IgD-negative memory B cell (primary cell): ENCODE measurements at regions not wholly inside any gene's neighbourhood (a gene's known extent, or its start where the extent isn't known, plus 50 kb on each side); places are given as distances from the start of the nearest gene placed in this dataset.

ENCODE experiments used
- H3K27ac Mint-ChIP-seq, 3 donors: one replicate each; pipeline ENCODE4 v1.8.0; 2020 to 2022; ENCODE audit warnings: mild to moderate bottlenecking in 3 of 3, mixed read lengths in 3 of 3, moderate library complexity in 1 of 3
- H3K27me3 Mint-ChIP-seq: one replicate; pipeline ENCODE4 v1.8.0; 2021; ENCODE audit warnings: mixed read lengths
- H3K36me3 Mint-ChIP-seq: one replicate; pipeline ENCODE4 v1.8.0; 2020; ENCODE audit warnings: mild to moderate bottlenecking, mixed read lengths
- H3K4me1 Mint-ChIP-seq, 3 donors: one replicate each; pipeline ENCODE4 v1.8.0; 2020 to 2022; ENCODE audit warnings: mixed read lengths in 3 of 3, mild to moderate bottlenecking in 1 of 3
- H3K4me3 Mint-ChIP-seq, 4 donors: one replicate each; pipeline ENCODE4 v1.8.0; 2020 to 2022; ENCODE audit warnings: mild to moderate bottlenecking in 4 of 4, mixed read lengths in 4 of 4, moderate library complexity in 3 of 4
- H3K9me3 Mint-ChIP-seq, 3 donors: one replicate each; pipeline ENCODE4 v1.8.0; 2020 to 2021; ENCODE audit warnings: mixed read lengths in 3 of 3, mild to moderate bottlenecking in 1 of 3

DNA sequence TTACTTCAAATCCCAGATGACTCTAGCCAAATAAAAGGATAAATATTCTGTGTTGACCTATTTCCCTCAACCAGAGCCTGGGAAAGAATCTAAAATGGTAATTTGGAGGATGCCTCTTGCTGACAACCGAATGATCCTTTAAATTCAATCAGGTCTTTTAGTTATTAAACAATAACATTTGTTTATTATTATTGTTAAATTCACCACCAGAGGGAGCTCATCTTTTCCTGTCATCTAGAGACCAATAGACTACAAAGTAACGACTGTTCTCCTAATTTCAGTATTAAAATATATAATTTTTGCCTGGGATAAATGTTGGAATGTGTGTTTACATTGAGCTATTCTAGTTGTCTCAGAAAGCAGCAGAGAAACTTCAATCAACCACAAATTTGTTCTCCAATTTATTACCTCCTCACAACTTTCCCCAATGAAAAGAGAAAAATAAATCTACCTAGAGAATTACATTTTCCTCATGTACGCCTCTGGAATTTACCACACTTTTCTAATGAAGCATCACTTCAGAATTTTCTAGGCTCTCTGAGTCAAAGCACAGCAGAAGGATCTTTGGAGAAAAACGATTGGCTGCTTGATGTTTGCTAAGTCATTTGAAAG is 142.7 kb downstream of the SCG2 start:
- no peak overlapping the region for H3K4me3 Mint-ChIP-seq
- no peak overlapping the region for H3K27ac Mint-ChIP-seq
- H3K27me3 Mint-ChIP-seq: no peaks in the 10 kb centered on the region
- H3K36me3 Mint-ChIP-seq: no peaks in the 10 kb centered on the region
- no peaks in the 10 kb centered on the region for H3K4me1 Mint-ChIP-seq
- H3K9me3 Mint-ChIP-seq: peaks cover 0 to 4% (median 0%) of the 10 kb centered on the region in 3 donors

DNA sequence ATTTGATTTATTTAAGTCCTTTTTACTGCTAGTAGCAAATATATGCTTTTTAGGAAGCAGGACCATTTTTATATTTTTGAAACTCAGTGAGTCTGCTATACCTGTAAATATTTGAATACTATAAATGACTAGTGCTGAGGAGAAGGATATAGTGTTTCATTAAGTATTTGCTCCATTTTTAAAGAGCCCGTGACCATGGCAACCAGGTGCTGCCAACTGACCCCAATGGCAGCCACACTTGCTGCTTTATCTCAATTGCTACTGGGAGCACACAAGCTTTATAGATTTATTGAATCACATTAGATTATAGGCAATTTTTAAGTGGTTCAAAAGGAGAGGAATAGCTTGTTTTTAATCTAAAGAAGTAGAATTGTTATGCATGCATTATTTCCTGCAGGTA is 142.0 kb downstream of the SCG2 start:
- Mint-ChIP-seq H3K9me3 (peaks cover 0 to 4% (median 4%) of the 10 kb centered on the region in 3 donors), H3K4me1 (no peaks in the 10 kb centered on the region), H3K36me3 (no peaks in the 10 kb centered on the region), H3K27me3 (no peaks in the 10 kb centered on the region), H3K27ac (no peak overlapping the region), H3K4me3 (no peak overlapping the region)

DNA sequence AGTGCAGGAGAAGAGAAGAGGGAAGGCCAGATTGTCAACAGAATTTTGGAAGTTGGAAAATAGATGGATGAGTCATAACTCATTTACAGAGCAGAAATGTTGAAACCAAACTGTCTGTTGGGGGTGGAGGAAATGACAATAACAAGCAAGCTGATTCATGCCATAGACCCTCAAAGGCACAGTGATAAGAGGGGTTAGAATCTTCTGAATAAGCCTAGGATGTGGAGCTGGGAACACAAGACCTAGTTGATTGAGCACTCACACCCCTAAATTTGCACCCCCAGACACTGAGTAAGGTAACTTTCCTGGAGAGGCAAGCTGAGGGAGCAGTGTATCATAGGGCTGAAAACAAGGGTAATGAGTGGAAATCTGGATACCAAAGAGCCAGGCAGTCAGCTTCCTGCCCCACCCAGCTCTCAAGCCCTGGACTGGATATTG is 141.4 kb downstream of the SCG2 start:
- no peaks in the 10 kb centered on the region for H3K4me1 Mint-ChIP-seq
- no peak overlapping the region for H3K4me3 Mint-ChIP-seq
- H3K27ac Mint-ChIP-seq: no peak overlapping the region
- H3K9me3 Mint-ChIP-seq: peaks cover 0 to 4% (median 4%) of the 10 kb centered on the region in 3 donors
- no peaks in the 10 kb centered on the region for H3K36me3 Mint-ChIP-seq
- H3K27me3 Mint-ChIP-seq: no peaks in the 10 kb centered on the region

GRCh38 chr2:223464071-223464470 is 138.1 kb downstream of the SCG2 start:
- H3K4me1 Mint-ChIP-seq: no peaks in the 10 kb centered on the region
- no peak overlapping the region for H3K27ac Mint-ChIP-seq
- no peak overlapping the region for H3K4me3 Mint-ChIP-seq
- peaks cover 0 to 7% (median 4%) of the 10 kb centered on the region in 3 donors for H3K9me3 Mint-ChIP-seq
- no peaks in the 10 kb centered on the region for H3K27me3 Mint-ChIP-seq
- H3K36me3 Mint-ChIP-seq: no peaks in the 10 kb centered on the region

GRCh38 chr2:223465793-223466192 is 136.4 kb downstream of the SCG2 start:
- Mint-ChIP-seq H3K9me3 (peaks cover 0 to 10% (median 4%) of the 10 kb centered on the region in 3 donors), H3K4me1 (no peaks in the 10 kb centered on the region), H3K4me3 (no peak overlapping the region), H3K36me3 (no peaks in the 10 kb centered on the region), H3K27me3 (no peaks in the 10 kb centered on the region), H3K27ac (no peak overlapping the region)

DNA sequence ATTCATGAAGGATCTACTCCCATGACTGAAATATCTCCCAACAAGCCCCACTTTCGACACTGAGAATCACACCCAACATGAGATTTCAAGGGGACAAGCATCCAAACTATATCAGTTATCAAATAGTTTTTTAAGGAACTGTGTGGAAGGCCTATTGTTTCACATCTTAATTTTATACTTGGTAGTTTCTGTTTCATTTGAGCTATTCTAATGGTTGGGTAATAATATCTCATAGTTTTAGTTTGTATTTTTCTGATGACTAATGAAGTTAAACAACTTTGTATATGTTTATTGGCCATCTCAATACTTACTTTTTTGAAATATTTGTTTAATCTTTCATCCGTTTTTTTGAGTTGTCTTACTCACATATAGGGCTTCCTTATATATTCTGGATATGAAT is 135.0 kb downstream of the SCG2 start:
- Mint-ChIP-seq H3K4me3 (no peak overlapping the region), H3K27ac (no peak overlapping the region), H3K9me3 (peaks cover 0 to 10% (median 4%) of the 10 kb centered on the region in 3 donors), H3K27me3 (no peaks in the 10 kb centered on the region), H3K4me1 (no peaks in the 10 kb centered on the region), H3K36me3 (no peaks in the 10 kb centered on the region)

- no peaks in the 10 kb centered on the region for H3K27me3 Mint-ChIP-seq
- H3K36me3 Mint-ChIP-seq: no peaks in the 10 kb centered on the region
- H3K27ac Mint-ChIP-seq: no peak overlapping the region
- no peaks in the 10 kb centered on the region for H3K4me1 Mint-ChIP-seq
- H3K9me3 Mint-ChIP-seq: peaks cover 0 to 12% (median 0%) of the 10 kb centered on the region in 3 donors
- H3K4me3 Mint-ChIP-seq: no peak overlapping the region
Observed at GRCh38 chr2:223469270-223470046, 132.7 kb downstream of the SCG2 start.

GRCh38 chr2:223470602-223471001 is 131.6 kb downstream of the SCG2 start:
- H3K27ac Mint-ChIP-seq: no peak overlapping the region

DNA sequence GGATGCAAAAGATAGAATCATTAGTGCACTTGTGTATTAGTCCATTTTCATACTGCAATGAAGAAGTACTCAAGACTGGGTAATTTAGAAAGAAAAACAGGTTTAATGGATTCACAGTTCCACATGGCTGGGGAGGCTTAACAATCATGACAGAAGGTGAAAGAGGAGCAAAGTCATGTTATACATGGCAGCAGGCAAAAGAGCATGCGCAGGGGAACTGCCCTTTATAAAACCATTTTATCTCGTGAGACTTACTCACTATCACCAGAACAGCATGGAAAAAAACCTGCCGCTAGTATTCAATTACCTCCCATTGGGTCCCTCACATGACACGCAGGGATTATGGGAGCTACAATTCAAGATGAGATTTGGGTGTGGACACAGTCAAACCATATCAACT is 129.4 kb downstream of the SCG2 start:
- Mint-ChIP-seq H3K4me3 (no peak overlapping the region), H3K4me1 (no peaks in the 10 kb centered on the region), H3K27me3 (peaks cover 2% of the 10 kb centered on the region), H3K27ac (no peak overlapping the region), H3K9me3 (peaks cover 0 to 5% (median 0%) of the 10 kb centered on the region in 3 donors), H3K36me3 (no peaks in the 10 kb centered on the region)

More at GRCh38 chr2:223470602-223471001, 131.6 kb downstream of the SCG2 start:
- H3K4me1 Mint-ChIP-seq: no peaks in the 10 kb centered on the region
- H3K36me3 Mint-ChIP-seq: no peaks in the 10 kb centered on the region
- peaks cover 0 to 8% (median 0%) of the 10 kb centered on the region in 3 donors for H3K9me3 Mint-ChIP-seq
- H3K4me3 Mint-ChIP-seq: no peak overlapping the region
- peaks cover 2% of the 10 kb centered on the region for H3K27me3 Mint-ChIP-seq

GRCh38 chr2:223474893-223475292 is 127.3 kb downstream of the SCG2 start:
- H3K27ac Mint-ChIP-seq: no peak overlapping the region
- H3K9me3 Mint-ChIP-seq: peaks cover 0 to 4% (median 0%) of the 10 kb centered on the region in 3 donors
- no peak overlapping the region for H3K4me3 Mint-ChIP-seq
- H3K27me3 Mint-ChIP-seq: peaks cover 2% of the 10 kb centered on the region
- H3K4me1 Mint-ChIP-seq: no peaks in the 10 kb centered on the region
- H3K36me3 Mint-ChIP-seq: no peaks in the 10 kb centered on the region

- Mint-ChIP-seq H3K27me3 (peaks cover 5% of the 10 kb centered on the region), H3K4me3 (no peak overlapping the region), H3K36me3 (no peaks in the 10 kb centered on the region), H3K4me1 (no peaks in the 10 kb centered on the region), H3K9me3 (peaks cover 0 to 4% (median 0%) of the 10 kb centered on the region in 3 donors), H3K27ac (no peak overlapping the region)
Observed at GRCh38 chr2:223475901-223476300, 126.3 kb downstream of the SCG2 start.

- Mint-ChIP-seq H3K27ac (no peak overlapping the region), H3K4me3 (no peak overlapping the region), H3K36me3 (no peaks in the 10 kb centered on the region), H3K27me3 (peaks cover 5% of the 10 kb centered on the region), H3K9me3 (peaks cover 0 to 4% (median 0%) of the 10 kb centered on the region in 3 donors), H3K4me1 (no peaks in the 10 kb centered on the region)
Observed at GRCh38 chr2:223477318-223477717, 124.8 kb downstream of the SCG2 start.

GRCh38 chr2:223481486-223481885 is 120.7 kb downstream of the SCG2 start:
- Mint-ChIP-seq H3K4me1 (no peaks in the 10 kb centered on the region), H3K9me3 (peaks cover 0 to 2% (median 0%) of the 10 kb centered on the region in 3 donors), H3K36me3 (no peaks in the 10 kb centered on the region), H3K27me3 (peaks cover 2% of the 10 kb centered on the region), H3K27ac (no peak overlapping the region), H3K4me3 (no peak overlapping the region)

DNA sequence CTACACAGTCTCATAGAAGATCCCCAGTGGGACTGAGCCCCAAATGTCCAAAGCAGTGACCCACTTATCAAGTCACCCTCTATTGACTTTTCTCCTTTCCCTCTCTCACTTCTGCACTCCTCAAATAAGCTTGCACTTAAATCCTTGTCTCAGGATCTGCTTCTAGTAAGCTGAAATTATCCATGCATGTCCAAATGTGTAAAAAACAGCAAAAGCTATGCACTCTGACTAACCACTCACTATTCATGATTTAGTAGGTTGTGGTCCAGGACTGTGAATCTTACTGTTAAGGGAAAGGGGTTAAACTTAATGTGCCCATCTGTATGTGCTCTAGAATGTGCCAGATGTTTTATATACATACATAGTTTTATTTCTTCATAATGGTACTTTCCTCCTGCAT is 115.4 kb downstream of the SCG2 start:
- peaks cover 0 to 4% (median 1%) of the 10 kb centered on the region in 3 donors for H3K9me3 Mint-ChIP-seq
- no peaks in the 10 kb centered on the region for H3K36me3 Mint-ChIP-seq
- H3K27ac Mint-ChIP-seq: no peak overlapping the region
- H3K4me1 Mint-ChIP-seq: no peaks in the 10 kb centered on the region
- no peaks in the 10 kb centered on the region for H3K27me3 Mint-ChIP-seq
- no peak overlapping the region for H3K4me3 Mint-ChIP-seq

GRCh38 chr2:223487214-223487846 is 114.8 kb downstream of the SCG2 start:
- Mint-ChIP-seq H3K4me3 (no peak overlapping the region), H3K27ac (no peak overlapping the region), H3K4me1 (no peaks in the 10 kb centered on the region), H3K9me3 (peaks cover 0 to 4% (median 1%) of the 10 kb centered on the region in 3 donors), H3K27me3 (no peaks in the 10 kb centered on the region), H3K36me3 (no peaks in the 10 kb centered on the region)
